HUES48 (cell line): ENCODE measurements at regions not wholly inside any gene's neighbourhood (a gene's known extent, or its start where the extent isn't known, plus 50 kb on each side); places are given as distances from the start of the nearest gene placed in this dataset.
"Not testable (repeated sequence)": the region's sequence is repeated elsewhere in the genome, so short reads cannot be mapped to it uniquely, and the experiment has no call there.

ENCODE experiments used
- H3K27ac ChIP-seq: one replicate; pipeline ENCODE4 v1.7.0; 2013; ENCODE audit warnings: low read depth, low read length, inconsistent platforms
- H3K27me3 ChIP-seq: 2 replicates; pipeline ENCODE4 v1.6.1; 2013; ENCODE audit warnings: mild to moderate bottlenecking, low read length; ENCODE audit not compliant: control insufficient read depth, insufficient read depth
- H3K36me3 ChIP-seq: 2 replicates; pipeline ENCODE4 v1.6.1; 2013; ENCODE audit warnings: low read length; ENCODE audit not compliant: control insufficient read depth, insufficient read depth
- H3K4me1 ChIP-seq: 2 replicates; pipeline ENCODE4 v1.6.1; 2013; ENCODE audit warnings: mild to moderate bottlenecking, low read length; ENCODE audit not compliant: control insufficient read depth, insufficient read depth
- H3K4me3 ChIP-seq: 2 replicates; pipeline ENCODE4 v1.5.1; 2013; ENCODE audit warnings: mild to moderate bottlenecking, low read depth, low read length
- H3K9ac ChIP-seq: 2 replicates; pipeline ENCODE4 v1.6.1; 2013; ENCODE audit warnings: mild to moderate bottlenecking, low read depth, low read length, moderate library complexity
- H3K9me3 ChIP-seq: 2 replicates; pipeline ENCODE4 v1.6.1; 2013; ENCODE audit warnings: low read length; ENCODE audit not compliant: control insufficient read depth, insufficient read depth

DNA sequence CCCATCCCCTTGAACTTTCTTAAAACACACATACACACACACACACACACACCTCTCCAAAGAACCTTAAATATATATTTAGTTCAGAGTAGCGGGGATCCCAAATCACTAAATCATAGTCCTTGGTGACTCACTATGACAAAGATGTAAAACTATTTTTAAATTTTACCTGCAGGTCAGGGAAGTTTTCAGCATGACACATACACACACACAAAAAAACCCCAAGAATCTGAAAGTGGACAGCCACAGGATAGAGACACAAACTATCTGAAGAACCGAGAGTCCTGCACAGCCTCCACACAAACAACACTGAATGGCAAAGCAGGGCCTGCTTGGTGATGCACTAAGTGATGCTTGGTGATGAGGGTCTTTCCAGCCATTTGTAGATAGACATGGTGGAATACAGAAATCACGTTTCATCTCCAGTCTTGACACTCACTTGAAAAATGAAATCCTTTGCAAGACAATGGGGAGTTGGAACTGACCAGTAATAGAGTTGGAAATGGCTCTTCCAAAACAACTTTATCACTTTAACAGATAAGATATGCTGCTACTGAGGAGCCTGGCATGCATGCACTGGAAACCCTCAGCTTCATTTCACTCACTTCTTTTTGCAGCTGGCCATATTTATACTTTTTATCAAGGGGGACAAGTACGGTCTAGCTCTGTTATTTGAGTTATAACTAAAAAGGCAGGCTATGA lies 307.3 kb downstream of the RAPGEF2 start:
- no peak overlapping the region for H3K9ac ChIP-seq
- H3K4me1 ChIP-seq = no peaks in the 10 kb centered on the region
- H3K36me3 ChIP-seq = no peaks in the 10 kb centered on the region
- no peak overlapping the region for H3K27ac ChIP-seq
- no peaks in the 10 kb centered on the region for H3K9me3 ChIP-seq
- no peak overlapping the region for H3K4me3 ChIP-seq
- H3K27me3 ChIP-seq = no peaks in the 10 kb centered on the region

DNA sequence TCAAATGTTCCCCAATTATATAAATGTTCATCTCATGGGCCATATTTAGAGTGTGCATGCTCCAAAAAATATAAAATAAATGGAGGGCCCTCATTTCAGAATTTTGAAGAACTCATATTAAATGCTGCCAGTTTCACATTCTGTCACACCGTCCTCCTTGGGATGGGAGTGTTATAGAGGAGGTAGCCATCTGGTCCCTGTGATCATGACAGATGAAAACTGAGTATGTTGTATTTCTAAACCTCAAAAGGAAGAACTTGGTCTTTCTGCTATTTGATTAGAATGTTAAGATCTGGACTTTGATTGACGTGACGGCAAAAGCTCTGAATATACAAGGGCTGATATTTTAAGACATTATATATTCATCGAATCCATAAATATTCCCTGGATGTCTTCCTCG lies 308.0 kb downstream of the RAPGEF2 start:
- no peak overlapping the region for H3K27ac ChIP-seq
- no peaks in the 10 kb centered on the region for H3K4me1 ChIP-seq
- no peak overlapping the region for H3K4me3 ChIP-seq
- H3K36me3 ChIP-seq = no peaks in the 10 kb centered on the region
- no peak overlapping the region for H3K9ac ChIP-seq
- H3K9me3 ChIP-seq = no peaks in the 10 kb centered on the region
- no peaks in the 10 kb centered on the region for H3K27me3 ChIP-seq

- H3K4me1 ChIP-seq = no peaks in the 10 kb centered on the region
- H3K36me3 ChIP-seq = no peaks in the 10 kb centered on the region
- H3K27ac ChIP-seq = no peak overlapping the region
- no peak overlapping the region for H3K4me3 ChIP-seq
- no peaks in the 10 kb centered on the region for H3K27me3 ChIP-seq
- H3K9ac ChIP-seq = no peak overlapping the region
- H3K9me3 ChIP-seq = peaks cover 4% of the 10 kb centered on the region; the same call in 1 of the 2 replicates
Measured at GRCh38 chr4:159413306-159413943, 310.5 kb downstream of the RAPGEF2 start.

DNA sequence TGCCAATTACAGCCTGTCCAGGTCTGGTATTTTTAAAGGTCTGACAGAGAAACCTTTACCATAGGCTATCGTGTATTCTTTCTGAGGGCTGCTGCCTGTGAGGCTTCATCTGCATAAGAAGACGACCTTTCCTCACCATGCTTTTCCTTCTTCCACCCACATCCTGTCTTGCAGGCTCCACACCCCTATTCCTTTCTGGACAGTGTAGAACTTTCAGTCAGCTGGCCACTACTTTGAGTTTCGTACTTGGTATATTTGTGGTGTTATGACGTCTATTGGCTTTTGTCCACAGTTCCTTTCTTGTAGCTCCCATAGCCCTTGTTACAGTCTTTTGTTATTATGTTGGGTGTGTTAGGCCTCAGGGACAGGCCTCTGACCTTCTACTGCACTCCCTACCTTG lies 311.4 kb downstream of the RAPGEF2 start:
- Histone ChIP-seq H3K36me3 (no peaks in the 10 kb centered on the region), H3K4me1 (no peaks in the 10 kb centered on the region), H3K27ac (no peak overlapping the region), H3K9ac (no peak overlapping the region), H3K4me3 (no peak overlapping the region), H3K27me3 (no peaks in the 10 kb centered on the region), H3K9me3 (peaks cover 8% of the 10 kb centered on the region; the same call in 1 of the 2 replicates)

- Histone ChIP-seq H3K27ac (no peak overlapping the region), H3K4me3 (no peak overlapping the region), H3K9ac (no peak overlapping the region)
Measured at GRCh38 chr4:159416073-159416472, 313.2 kb downstream of the RAPGEF2 start.

GRCh38 chr4:159416996-159417395 lies 314.1 kb downstream of the RAPGEF2 start:
- H3K9me3 ChIP-seq = peaks cover 23% of the 10 kb centered on the region; the same call in 1 of the 2 replicates
- no peaks in the 10 kb centered on the region for H3K27me3 ChIP-seq
- H3K4me3 ChIP-seq = no peak overlapping the region
- no peak overlapping the region for H3K9ac ChIP-seq
- H3K27ac ChIP-seq = no peak overlapping the region
- H3K4me1 ChIP-seq = no peaks in the 10 kb centered on the region
- no peaks in the 10 kb centered on the region for H3K36me3 ChIP-seq

More at GRCh38 chr4:159416073-159416472, 313.2 kb downstream of the RAPGEF2 start:
- Histone ChIP-seq H3K36me3 (no peaks in the 10 kb centered on the region), H3K27me3 (no peaks in the 10 kb centered on the region), H3K4me1 (no peaks in the 10 kb centered on the region), H3K9me3 (peaks cover 20% of the 10 kb centered on the region; the same call in 1 of the 2 replicates)

DNA sequence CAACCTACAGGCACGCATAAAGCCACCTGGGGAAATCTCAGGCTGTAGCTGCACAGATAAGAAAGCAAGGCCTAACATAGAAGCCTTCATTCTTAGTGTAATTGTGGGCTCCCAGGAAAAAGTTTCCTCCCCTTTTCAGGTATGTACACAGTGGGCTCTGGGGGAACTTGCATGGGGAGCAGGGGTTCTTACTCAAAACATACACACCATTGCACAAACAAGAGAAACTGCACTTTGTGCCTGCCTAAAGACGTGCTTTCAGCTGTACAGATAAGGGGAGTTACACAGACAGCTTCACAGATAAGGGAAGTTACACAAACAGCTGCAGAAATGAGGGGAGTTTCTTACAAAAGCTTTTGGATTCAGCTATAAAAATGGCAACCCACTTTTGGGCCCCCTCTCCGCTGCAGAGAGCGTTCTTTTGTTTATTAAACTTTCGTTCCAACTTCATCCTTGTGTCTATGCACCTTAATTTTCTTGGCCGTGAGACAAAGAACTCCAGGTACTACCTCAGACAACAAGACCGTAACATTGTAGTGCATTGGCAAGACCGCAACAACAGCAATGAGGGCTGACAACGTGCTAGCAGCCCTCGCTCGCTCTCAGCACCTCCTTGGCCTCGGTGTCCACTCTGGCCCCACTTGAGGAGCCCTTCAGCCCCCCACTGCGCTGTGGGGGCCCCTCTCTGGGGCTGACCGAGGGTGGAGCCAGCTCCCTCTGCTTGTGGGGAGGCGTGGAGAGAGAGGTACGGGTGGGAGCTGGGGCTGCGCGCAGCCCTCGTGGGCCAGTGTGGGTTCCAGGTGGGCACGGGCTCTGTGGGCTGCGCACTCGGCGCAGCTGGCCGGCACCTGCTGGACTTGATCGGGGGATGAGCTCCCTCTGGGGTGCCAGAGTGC lies 317.5 kb downstream of the RAPGEF2 start:
- Histone ChIP-seq H3K27me3 (no peaks in the 10 kb centered on the region), H3K4me3 (no peak overlapping the region), H3K36me3 (no peaks in the 10 kb centered on the region), H3K9me3 (peaks cover 23% of the 10 kb centered on the region; the same call in 1 of the 2 replicates), H3K27ac (no peak overlapping the region), H3K4me1 (peaks cover 4% of the 10 kb centered on the region; the same call in 1 of the 2 replicates), H3K9ac (no peak overlapping the region)

GRCh38 chr4:159421058-159421419 lies 318.2 kb downstream of the RAPGEF2 start:
- H3K9me3 ChIP-seq = peaks cover 23% of the 10 kb centered on the region; the same call in 1 of the 2 replicates
- not testable (repeated sequence) for H3K27me3 ChIP-seq, H3K36me3 ChIP-seq, H3K4me1 ChIP-seq, H3K9ac ChIP-seq, H3K4me3 ChIP-seq, H3K27ac ChIP-seq

- no peak overlapping the region for H3K9ac ChIP-seq
- H3K27me3 ChIP-seq = no peaks in the 10 kb centered on the region
- H3K9me3 ChIP-seq = peaks cover 23% of the 10 kb centered on the region; the same call in 1 of the 2 replicates
- peaks cover 18% of the 10 kb centered on the region for H3K4me1 ChIP-seq
- no peak overlapping the region for H3K4me3 ChIP-seq
- no peak overlapping the region for H3K27ac ChIP-seq
- no peaks in the 10 kb centered on the region for H3K36me3 ChIP-seq
Measured at GRCh38 chr4:159422019-159422418, 319.1 kb downstream of the RAPGEF2 start.

- Histone ChIP-seq H3K36me3 (no peaks in the 10 kb centered on the region), H3K9ac (no peak overlapping the region), H3K9me3 (peaks cover 23% of the 10 kb centered on the region; the same call in 1 of the 2 replicates), H3K4me3 (no peak overlapping the region), H3K4me1 (peaks cover 18% of the 10 kb centered on the region), H3K27me3 (no peaks in the 10 kb centered on the region), H3K27ac (no peak overlapping the region)
Measured at GRCh38 chr4:159422626-159423025, 319.7 kb downstream of the RAPGEF2 start.
